Bronchial epithelial cell (primary cell): ENCODE measurements at regions not wholly inside any gene's neighbourhood (a gene's known extent, or its start where the extent isn't known, plus 50 kb on each side); places are given as distances from the start of the nearest gene placed in this dataset.
"Not testable (repeated sequence)": the region's sequence is repeated elsewhere in the genome, so short reads cannot be mapped to it uniquely, and the experiment has no call there.

ENCODE experiments used
- DNase-seq: peaks from one replicate; pipeline ENCODE4 v3.0.0-alpha.2; 2010; ENCODE audit warnings: low read depth
- FAIRE-seq: peaks from 2 replicates; lab custom pipeline; 2011; peaks lifted over from hg19 to GRCh38; lab: Jason Lieb, UNC
- H3K27me3 ChIP-seq: 2 replicates; pipeline ENCODE4 v1.5.1; 2011; ENCODE audit warnings: low read length; ENCODE audit not compliant: control insufficient read depth, insufficient read depth
- H3K36me3 ChIP-seq: 2 replicates; pipeline ENCODE4 v1.5.1; 2011; ENCODE audit warnings: low read length; ENCODE audit not compliant: control insufficient read depth, insufficient read depth
- H3K4me3 ChIP-seq: 2 replicates; pipeline ENCODE4 v1.5.1; 2011; ENCODE audit warnings: mild to moderate bottlenecking, low read depth, low read length, control low read depth
- CTCF ChIP-seq: IDR thresholded peaks from 2 replicates; pipeline ENCODE4 v1.5.1; 2011; ENCODE audit warnings: mild to moderate bottlenecking, moderate library complexity, low read length, control low read depth, inconsistent platforms; ENCODE audit not compliant: insufficient read depth, severe bottlenecking

GRCh38 chr10:36526033-36526432 is 599.4 kb upstream of the ANKRD30A start:
- DNase-seq, result no peak
- no peak overlapping the region for H3K4me3 ChIP-seq
- no peaks in the 10 kb centered on the region for H3K36me3 ChIP-seq
- no peaks in the 10 kb centered on the region for H3K27me3 ChIP-seq
- FAIRE-seq, result no peak
- no peak for TF ChIP-seq CTCF

- H3K27me3 ChIP-seq, H3K36me3 ChIP-seq, FAIRE-seq, H3K4me3 ChIP-seq, DNase-seq: not testable (repeated sequence)
Observed at GRCh38 chr10:36524126-36524525, 601.3 kb upstream of the ANKRD30A start.

GRCh38 chr10:36519909-36520308 is 605.5 kb upstream of the ANKRD30A start:
- no peak for TF ChIP-seq CTCF
- no peak for DNase-seq
- H3K36me3 ChIP-seq, result no peaks in the 10 kb centered on the region
- FAIRE-seq, result no peak
- no peaks in the 10 kb centered on the region for H3K27me3 ChIP-seq
- H3K4me3 ChIP-seq, result no peak overlapping the region

- no peak for TF ChIP-seq CTCF
- FAIRE-seq, result no peak
- no peak for DNase-seq
- no peak overlapping the region for H3K4me3 ChIP-seq
- no peaks in the 10 kb centered on the region for H3K27me3 ChIP-seq
- no peaks in the 10 kb centered on the region for H3K36me3 ChIP-seq
Observed at GRCh38 chr10:36516281-36516680, 609.1 kb upstream of the ANKRD30A start.

- no peak for DNase-seq
- FAIRE-seq, result peak; percentile 23
- Histone ChIP-seq H3K36me3 (no peaks in the 10 kb centered on the region), H3K4me3 (no peak overlapping the region), H3K27me3 (no peaks in the 10 kb centered on the region)
- TF ChIP-seq CTCF, result no peak
Observed at GRCh38 chr10:36515319-36515718, 610.1 kb upstream of the ANKRD30A start.

- no peak for TF ChIP-seq CTCF
- Histone ChIP-seq H3K27me3 (no peaks in the 10 kb centered on the region), H3K4me3 (no peak overlapping the region), H3K36me3 (no peaks in the 10 kb centered on the region)
- DNase-seq (no peak), FAIRE-seq (no peak)
Observed at GRCh38 chr10:36507715-36508114, 617.7 kb upstream of the ANKRD30A start.
